NCI-H446 (cell line): ENCODE measurements at regions not wholly inside any gene's neighbourhood (a gene's known extent, or its start where the extent isn't known, plus 50 kb on each side); places are given as distances from the start of the nearest gene placed in this dataset.
A peak's percentile ranks its signal among the peaks of the same experiment; 100 is the strongest.
"Not testable (repeated sequence)": the region's sequence is repeated elsewhere in the genome, so short reads cannot be mapped to it uniquely, and the experiment has no call there.

ENCODE experiments used
- DNase-seq, 2 experiments: peaks; one replicate each; lab custom pipeline; 2025; lab: John Stamatoyannopoulos, UW

- DNase-seq, result no peak
Measured at GRCh38 chr21:17044696-17045095, 468.1 kb upstream of the CXADR start.

- peak; percentile 23 to 66 for DNase-seq
Measured at GRCh38 chr21:17045214-17045853, 467.5 kb upstream of the CXADR start.

GRCh38 chr21:17048974-17049373 lies 463.9 kb upstream of the CXADR start:
- DNase-seq, result no peak

GRCh38 chr21:17050156-17050555 lies 462.7 kb upstream of the CXADR start:
- no peak for DNase-seq

GRCh38 chr21:17050646-17051045 lies 462.2 kb upstream of the CXADR start:
- no peak for DNase-seq

GRCh38 chr21:17051054-17051453 lies 461.8 kb upstream of the CXADR start:
- DNase-seq, result no peak

GRCh38 chr21:17053321-17053720 lies 459.5 kb upstream of the CXADR start:
- no peak for DNase-seq

- DNase-seq, result no peak
Measured at GRCh38 chr21:17059936-17060335, 452.9 kb upstream of the CXADR start.

- DNase-seq, result no peak
Measured at GRCh38 chr21:17066006-17066405, 446.8 kb upstream of the CXADR start.

- no peak for DNase-seq
Measured at GRCh38 chr21:17071093-17071492, 441.8 kb upstream of the CXADR start.

GRCh38 chr21:17081193-17081592 lies 431.6 kb upstream of the CXADR start:
- DNase-seq, result no peak

- no peak for DNase-seq
Measured at GRCh38 chr21:17082843-17083483, 429.9 kb upstream of the CXADR start.

GRCh38 chr21:17085707-17086106 lies 427.1 kb upstream of the CXADR start:
- DNase-seq, result no peak

GRCh38 chr21:17088500-17088899 lies 424.3 kb upstream of the CXADR start:
- no peak for DNase-seq

GRCh38 chr21:17089091-17089491 lies 423.8 kb upstream of the CXADR start:
- no peak for DNase-seq

GRCh38 chr21:17101696-17102095 lies 411.1 kb upstream of the CXADR start:
- no peak for DNase-seq

GRCh38 chr21:17105932-17106331 lies 406.9 kb upstream of the CXADR start:
- DNase-seq, result no peak

GRCh38 chr21:17114045-17114444 lies 398.8 kb upstream of the CXADR start:
- DNase-seq, result no peak

- DNase-seq, result no peak
Measured at GRCh38 chr21:17118638-17119384, 394.0 kb upstream of the CXADR start.

- no peak for DNase-seq
Measured at GRCh38 chr21:17119466-17120297, 393.2 kb upstream of the CXADR start.

GRCh38 chr21:17127395-17127794 lies 385.4 kb upstream of the CXADR start:
- DNase-seq, result not testable (repeated sequence)

- no peak for DNase-seq
Measured at GRCh38 chr21:17128132-17128531, 384.7 kb upstream of the CXADR start.
